ENCODE measurements at regions not wholly inside any gene's neighbourhood (a gene's known extent, or its start where the extent isn't known, plus 50 kb on each side); places are given as distances from the start of the nearest gene placed in this dataset.

DNA sequence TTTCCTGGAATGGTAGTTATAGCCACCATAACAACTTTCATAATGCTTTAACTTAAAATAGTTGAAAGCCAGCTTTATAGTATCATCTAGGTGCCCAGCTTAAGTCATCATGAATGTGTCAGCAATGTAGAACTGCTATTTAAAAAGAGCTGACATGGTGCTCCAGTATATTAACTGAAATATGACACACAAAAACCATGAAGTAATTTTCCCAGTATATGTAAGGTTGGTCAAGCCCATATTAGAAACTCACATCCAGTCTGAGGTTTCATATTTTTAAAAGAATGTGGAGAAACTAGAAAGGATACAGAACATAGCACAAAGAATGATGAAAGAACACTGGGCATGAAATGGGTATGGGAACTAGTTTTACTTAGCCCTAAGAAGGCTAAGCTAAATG, 121.3 kb upstream of the KRAS start:
- Histone ChIP-seq H3K4me1 (ENCODE audit: control extremely low read depth in 1 of 4, control insufficient read depth in 4 of 4, insufficient read depth in 4 of 4, low read length in 3 of 4) (peaks cover 0 to 4% (median 0%) of the 10 kb centered on the region in 4 experiments), H3K27me3 (replicated peaks in 2 of 5; ENCODE audit: control insufficient read depth in 4 of 5, insufficient read depth in 5 of 5, low read length in 4 of 5) (no peaks in the 10 kb centered on the region), H3K27ac (ENCODE audit: insufficient read depth in 1 of 2, low read depth in 1 of 2, low read length in 2 of 2, poor library complexity in 1 of 2, severe bottlenecking in 2 of 2) (no peak overlapping the region), H3K36me3 (ENCODE audit: control insufficient read depth in 4 of 4, insufficient read depth in 4 of 4, low read length in 3 of 4) (no peaks in the 10 kb centered on the region), H3K9me3 (ENCODE audit: control extremely low read depth in 1 of 5, control insufficient read depth in 4 of 5, insufficient read depth in 2 of 5, low read depth in 1 of 5, low read length in 4 of 5) (no peaks in the 10 kb centered on the region), H3K4me3 (ENCODE audit: control insufficient read depth in 1 of 7, extremely low read depth in 1 of 7, insufficient read depth in 4 of 7, low read depth in 2 of 7, low read length in 6 of 7) (no peak overlapping the region)
- ChIA-PET POLR2A (no interaction called here), CTCF (no interaction called here)
- DNase-seq = no peak

DNA sequence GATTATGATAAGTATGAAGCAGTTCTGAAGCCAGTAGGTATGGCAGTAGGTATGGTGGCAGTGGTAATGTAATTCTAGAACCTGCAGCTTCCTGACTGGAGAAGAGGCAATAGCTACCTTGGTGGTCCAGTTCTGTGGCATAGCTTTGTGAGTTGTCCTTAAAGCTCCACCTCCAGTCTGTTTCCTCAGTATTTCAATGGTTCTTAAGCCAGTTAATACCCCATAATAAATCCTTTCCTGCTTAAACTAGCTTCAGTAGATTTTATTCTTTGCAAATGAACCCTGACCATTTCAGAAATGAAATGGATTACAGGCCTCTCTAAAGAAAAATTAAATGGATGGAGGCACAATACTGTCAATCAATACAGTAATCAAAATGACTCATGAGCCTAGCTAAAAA, 117.8 kb upstream of the KRAS start:
- no peak for DNase-seq
- no peaks in the 10 kb centered on the region for H3K9me3 ChIP-seq (ENCODE audit: control extremely low read depth in 1 of 5, control insufficient read depth in 4 of 5, insufficient read depth in 2 of 5, low read depth in 1 of 5, low read length in 4 of 5)
- no peak overlapping the region for H3K27ac ChIP-seq (ENCODE audit: insufficient read depth in 1 of 2, low read depth in 1 of 2, low read length in 2 of 2, poor library complexity in 1 of 2, severe bottlenecking in 2 of 2)
- no peak overlapping the region for H3K4me3 ChIP-seq (ENCODE audit: control insufficient read depth in 1 of 7, extremely low read depth in 1 of 7, insufficient read depth in 4 of 7, low read depth in 2 of 7, low read length in 6 of 7)
- H3K27me3 ChIP-seq (replicated peaks in 2 of 5; ENCODE audit: control insufficient read depth in 4 of 5, insufficient read depth in 5 of 5, low read length in 4 of 5) = no peaks in the 10 kb centered on the region
- ChIA-PET CTCF (interaction anchor here (0.6 to 2.2 kb wide), 2 partner anchors 15 to 161 kb away, joined by 3 to 6 read pairs; no protein-coding TSS in a partner anchor), POLR2A (interaction anchor here (0.6 kb wide), 1 partner anchor 103 kb away, joined by 3 read pairs; no protein-coding TSS in a partner anchor)
- peaks cover 4 to 14% (median 7%) of the 10 kb centered on the region in 4 experiments for H3K4me1 ChIP-seq (ENCODE audit: control extremely low read depth in 1 of 4, control insufficient read depth in 4 of 4, insufficient read depth in 4 of 4, low read length in 3 of 4)
- no peaks in the 10 kb centered on the region for H3K36me3 ChIP-seq (ENCODE audit: control insufficient read depth in 4 of 4, insufficient read depth in 4 of 4, low read length in 3 of 4)

DNA sequence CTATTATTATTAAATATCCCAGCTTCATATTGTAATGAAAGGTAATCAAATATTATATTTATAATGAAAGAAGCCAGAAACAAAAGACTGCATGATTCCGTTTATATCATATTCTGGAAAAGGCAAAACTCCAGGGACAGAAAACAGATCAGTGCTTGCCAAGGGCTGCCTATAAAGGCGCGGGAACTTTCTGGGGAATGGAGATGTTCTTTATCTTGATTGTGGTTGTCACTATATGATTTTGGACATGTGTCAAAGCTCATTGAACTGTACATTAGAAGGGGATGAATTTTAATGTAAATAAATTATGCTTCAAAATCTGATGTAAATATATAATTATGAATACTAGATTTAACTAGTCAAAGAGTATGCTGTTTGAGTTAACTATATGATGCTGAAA, 115.4 kb upstream of the KRAS start:
- H3K27me3 ChIP-seq (replicated peaks in 2 of 5; ENCODE audit: control insufficient read depth in 4 of 5, insufficient read depth in 5 of 5, low read length in 4 of 5) = no peaks in the 10 kb centered on the region
- POLR2A ChIA-PET = no interaction called here
- no peak for DNase-seq
- H3K9me3 ChIP-seq (ENCODE audit: control extremely low read depth in 1 of 5, control insufficient read depth in 4 of 5, insufficient read depth in 2 of 5, low read depth in 1 of 5, low read length in 4 of 5) = no peaks in the 10 kb centered on the region
- H3K36me3 ChIP-seq (ENCODE audit: control insufficient read depth in 4 of 4, insufficient read depth in 4 of 4, low read length in 3 of 4) = no peaks in the 10 kb centered on the region
- peaks cover 4 to 14% (median 7%) of the 10 kb centered on the region in 4 experiments for H3K4me1 ChIP-seq (ENCODE audit: control extremely low read depth in 1 of 4, control insufficient read depth in 4 of 4, insufficient read depth in 4 of 4, low read length in 3 of 4)
- no peak overlapping the region for H3K27ac ChIP-seq (ENCODE audit: insufficient read depth in 1 of 2, low read depth in 1 of 2, low read length in 2 of 2, poor library complexity in 1 of 2, severe bottlenecking in 2 of 2)
- WGBS (ENCODE audit: insufficient coverage) = 100% methylated on average over 3 of the region's 3 CpGs
- CTCF ChIA-PET = interaction anchor here (1.1 to 1.4 kb wide), 3 partner anchors 24 to 125 kb away, joined by 3 to 4 read pairs (median 3); no protein-coding TSS in a partner anchor
- H3K4me3 ChIP-seq (ENCODE audit: control insufficient read depth in 1 of 7, extremely low read depth in 1 of 7, insufficient read depth in 4 of 7, low read depth in 2 of 7, low read length in 6 of 7) = no peak overlapping the region

DNA sequence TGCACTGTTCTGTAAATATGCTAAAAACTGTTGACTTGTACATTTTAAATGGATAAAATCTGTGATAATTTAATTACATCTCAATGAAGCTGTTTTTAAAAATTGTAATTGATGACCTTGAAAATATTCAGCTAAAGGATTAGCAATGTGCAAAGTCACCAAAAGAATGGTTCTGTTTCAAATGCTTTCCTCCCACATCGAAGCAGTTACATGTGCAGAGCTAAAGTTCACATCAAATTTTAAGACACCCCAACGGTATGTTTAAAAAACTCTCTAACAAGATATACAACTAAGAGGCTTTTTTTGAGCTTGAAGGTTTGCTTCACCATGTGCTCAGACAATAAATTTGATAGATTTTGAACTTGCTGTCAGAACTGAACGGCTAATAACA, 114.6 kb upstream of the KRAS start:
- Histone ChIP-seq H3K27ac (ENCODE audit: insufficient read depth in 1 of 2, low read depth in 1 of 2, low read length in 2 of 2, poor library complexity in 1 of 2, severe bottlenecking in 2 of 2) (no peak overlapping the region), H3K27me3 (replicated peaks in 2 of 5; ENCODE audit: control insufficient read depth in 4 of 5, insufficient read depth in 5 of 5, low read length in 4 of 5) (no peaks in the 10 kb centered on the region), H3K36me3 (ENCODE audit: control insufficient read depth in 4 of 4, insufficient read depth in 4 of 4, low read length in 3 of 4) (no peaks in the 10 kb centered on the region), H3K9me3 (ENCODE audit: control extremely low read depth in 1 of 5, control insufficient read depth in 4 of 5, insufficient read depth in 2 of 5, low read depth in 1 of 5, low read length in 4 of 5) (no peaks in the 10 kb centered on the region), H3K4me3 (ENCODE audit: control insufficient read depth in 1 of 7, extremely low read depth in 1 of 7, insufficient read depth in 4 of 7, low read depth in 2 of 7, low read length in 6 of 7) (peak overlapping the region in 1 of 7 experiments; percentile 59), H3K4me1 (ENCODE audit: control extremely low read depth in 1 of 4, control insufficient read depth in 4 of 4, insufficient read depth in 4 of 4, low read length in 3 of 4) (peaks cover 4 to 14% (median 7%) of the 10 kb centered on the region in 4 experiments)
- CTCF ChIA-PET = interaction anchor here (1.1 to 1.5 kb wide), 5 partner anchors 24 to 123 kb away, joined by 3 to 5 read pairs (median 3); no protein-coding TSS in a partner anchor
- POLR2A ChIA-PET = interaction anchor here (0.6 kb wide), 1 partner anchor 124 kb away, joined by 7 read pairs; no protein-coding TSS in a partner anchor
- 20% methylated on average over 2 of the region's 3 CpGs for WGBS (ENCODE audit: insufficient coverage)
- DNase-seq = no peak

DNA sequence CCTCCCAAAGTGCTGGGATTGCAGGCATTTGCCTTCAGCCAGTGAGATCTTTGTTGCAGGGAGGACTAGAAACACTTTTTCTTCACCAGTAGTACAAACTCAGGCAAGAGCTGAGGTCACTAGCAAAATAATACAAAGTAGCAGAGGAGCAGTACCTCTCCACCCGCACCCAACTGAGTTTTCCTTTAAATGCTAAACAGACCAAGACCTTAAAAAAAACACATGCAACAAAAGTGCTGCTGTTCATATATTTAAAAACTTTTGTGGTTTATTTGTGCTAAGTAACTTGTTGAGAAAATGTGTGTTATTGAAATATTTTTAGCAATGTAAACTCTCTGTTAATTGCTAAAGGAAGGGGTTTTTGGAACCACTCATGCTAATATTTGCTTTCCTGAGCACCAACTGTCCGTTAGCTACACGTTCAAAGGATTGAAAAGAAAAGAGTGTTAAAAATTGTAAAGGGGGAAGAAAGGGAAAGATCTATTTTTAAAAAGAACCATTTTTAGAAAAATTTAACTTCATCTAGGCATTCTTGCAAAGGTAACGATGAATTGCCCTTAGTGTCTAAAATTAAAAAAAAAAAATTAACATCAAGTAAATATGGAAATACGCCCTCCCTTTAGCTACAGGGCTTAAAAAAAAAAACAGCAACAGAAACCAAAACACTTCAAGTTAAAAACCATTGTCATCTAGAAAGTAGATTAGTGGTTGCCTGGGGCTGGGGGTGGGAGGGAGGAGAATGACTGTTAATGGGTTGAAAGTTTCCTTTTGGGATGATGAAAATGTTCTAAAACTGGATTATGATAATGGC, 114.0 kb upstream of the KRAS start:
- Histone ChIP-seq H3K4me3 (ENCODE audit: control insufficient read depth in 1 of 7, extremely low read depth in 1 of 7, insufficient read depth in 4 of 7, low read depth in 2 of 7, low read length in 6 of 7) (peak overlapping the region in 2 of 7 experiments; percentile 36 to 59), H3K36me3 (ENCODE audit: control insufficient read depth in 4 of 4, insufficient read depth in 4 of 4, low read length in 3 of 4) (no peaks in the 10 kb centered on the region), H3K27me3 (replicated peaks in 2 of 5; ENCODE audit: control insufficient read depth in 4 of 5, insufficient read depth in 5 of 5, low read length in 4 of 5) (no peaks in the 10 kb centered on the region), H3K27ac (ENCODE audit: insufficient read depth in 1 of 2, low read depth in 1 of 2, low read length in 2 of 2, poor library complexity in 1 of 2, severe bottlenecking in 2 of 2) (peak overlapping the region in 1 of 2 experiments; percentile 34), H3K4me1 (ENCODE audit: control extremely low read depth in 1 of 4, control insufficient read depth in 4 of 4, insufficient read depth in 4 of 4, low read length in 3 of 4) (peaks cover 4 to 14% (median 7%) of the 10 kb centered on the region in 4 experiments), H3K9me3 (ENCODE audit: control extremely low read depth in 1 of 5, control insufficient read depth in 4 of 5, insufficient read depth in 2 of 5, low read depth in 1 of 5, low read length in 4 of 5) (no peaks in the 10 kb centered on the region)
- DNase-seq = peak; percentile 24 to 72 (median 72)
- ChIA-PET POLR2A (interaction anchor here (0.6 kb wide), 1 partner anchor 123 kb away, joined by 7 read pairs; no protein-coding TSS in a partner anchor), CTCF (interaction anchor here (1.1 to 1.5 kb wide), 4 partner anchors 25 to 123 kb away, joined by 3 to 5 read pairs (median 4); no protein-coding TSS in a partner anchor)
- WGBS (ENCODE audit: insufficient coverage) = no CpG with 5 or more reads among the region's 5 CpGs

DNA sequence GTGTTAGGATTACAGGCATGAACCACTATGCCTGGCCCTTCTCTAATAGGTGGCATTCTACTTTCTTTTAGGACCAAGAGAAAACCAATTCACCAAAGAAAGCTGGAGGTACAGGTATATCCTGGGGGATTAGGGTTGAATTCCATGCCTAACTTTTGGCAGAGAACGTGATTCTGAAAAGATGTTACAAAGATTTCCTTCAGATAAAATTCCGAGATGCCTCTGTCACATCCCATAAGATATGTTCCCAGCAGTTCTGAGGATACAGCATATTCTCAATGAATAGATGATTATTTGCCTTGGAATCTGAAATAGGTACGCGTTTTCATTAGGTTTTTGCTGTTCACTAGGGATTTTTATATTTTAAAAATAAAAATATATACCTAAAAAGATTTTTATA, 111.9 kb upstream of the KRAS start:
- peaks cover 4 to 14% (median 7%) of the 10 kb centered on the region in 4 experiments for H3K4me1 ChIP-seq (ENCODE audit: control extremely low read depth in 1 of 4, control insufficient read depth in 4 of 4, insufficient read depth in 4 of 4, low read length in 3 of 4)
- CTCF ChIA-PET = no interaction called here
- 100% methylated on average over 2 of the region's 4 CpGs for WGBS (ENCODE audit: insufficient coverage)

DNA sequence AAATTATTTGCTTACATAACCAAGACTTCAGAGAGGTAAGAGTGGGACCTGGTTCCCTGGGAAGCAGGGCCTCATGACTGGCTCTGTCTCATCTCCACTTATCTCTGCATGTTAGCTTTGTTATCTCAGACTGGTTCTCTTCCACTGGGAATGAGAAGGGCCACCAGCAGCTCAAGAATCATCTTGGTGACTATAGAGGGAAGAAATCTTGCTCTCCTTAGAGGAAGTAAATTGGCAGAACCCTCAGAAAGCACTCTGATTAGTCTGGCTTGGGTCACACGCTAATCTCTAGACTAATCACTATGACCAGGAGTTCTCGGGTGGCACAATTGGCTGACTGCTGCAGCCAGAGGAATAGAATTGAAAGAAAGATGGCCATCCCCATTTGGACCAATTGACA, 110.8 kb upstream of the KRAS start:
- POLR2A ChIA-PET = no interaction called here
- H3K27me3 ChIP-seq (replicated peaks in 2 of 5; ENCODE audit: control insufficient read depth in 4 of 5, insufficient read depth in 5 of 5, low read length in 4 of 5) = no peaks in the 10 kb centered on the region
- 100% methylated on average over 2 of the region's 2 CpGs for WGBS (ENCODE audit: insufficient coverage)
- no peak overlapping the region for H3K4me3 ChIP-seq (ENCODE audit: control insufficient read depth in 1 of 7, extremely low read depth in 1 of 7, insufficient read depth in 4 of 7, low read depth in 2 of 7, low read length in 6 of 7)
- CTCF ChIA-PET = no interaction called here
- no peaks in the 10 kb centered on the region for H3K36me3 ChIP-seq (ENCODE audit: control insufficient read depth in 4 of 4, insufficient read depth in 4 of 4, low read length in 3 of 4)
- H3K9me3 ChIP-seq (ENCODE audit: control extremely low read depth in 1 of 5, control insufficient read depth in 4 of 5, insufficient read depth in 2 of 5, low read depth in 1 of 5, low read length in 4 of 5) = no peaks in the 10 kb centered on the region
- no peak for DNase-seq
- no peak overlapping the region for H3K27ac ChIP-seq (ENCODE audit: insufficient read depth in 1 of 2, low read depth in 1 of 2, low read length in 2 of 2, poor library complexity in 1 of 2, severe bottlenecking in 2 of 2)
- peaks cover 4 to 14% (median 7%) of the 10 kb centered on the region in 4 experiments for H3K4me1 ChIP-seq (ENCODE audit: control extremely low read depth in 1 of 4, control insufficient read depth in 4 of 4, insufficient read depth in 4 of 4, low read length in 3 of 4)

More for the DNA sequence above, 111.9 kb upstream of the KRAS start:
- Histone ChIP-seq H3K9me3 (ENCODE audit: control extremely low read depth in 1 of 5, control insufficient read depth in 4 of 5, insufficient read depth in 2 of 5, low read depth in 1 of 5, low read length in 4 of 5) (no peaks in the 10 kb centered on the region), H3K36me3 (ENCODE audit: control insufficient read depth in 4 of 4, insufficient read depth in 4 of 4, low read length in 3 of 4) (no peaks in the 10 kb centered on the region), H3K27ac (ENCODE audit: insufficient read depth in 1 of 2, low read depth in 1 of 2, low read length in 2 of 2, poor library complexity in 1 of 2, severe bottlenecking in 2 of 2) (no peak overlapping the region), H3K27me3 (replicated peaks in 2 of 5; ENCODE audit: control insufficient read depth in 4 of 5, insufficient read depth in 5 of 5, low read length in 4 of 5) (no peaks in the 10 kb centered on the region), H3K4me3 (ENCODE audit: control insufficient read depth in 1 of 7, extremely low read depth in 1 of 7, insufficient read depth in 4 of 7, low read depth in 2 of 7, low read length in 6 of 7) (no peak overlapping the region)
- POLR2A ChIA-PET = no interaction called here
- no peak for DNase-seq

Measured in common myeloid progenitor, CD34-positive (primary cell).